Kidney (tissue), 13 donors: ENCODE measurements at regions not wholly inside any gene's neighbourhood (a gene's known extent, or its start where the extent isn't known, plus 50 kb on each side); places are given as distances from the start of the nearest gene placed in this dataset.

ENCODE experiments used
- DNase-seq, 5 donors: peaks; one replicate each; pipeline ENCODE4 v3.0.0-alpha.2; 2013 to 2020
- FAIRE-seq: peaks from 2 replicates; lab custom pipeline; 2012; peaks lifted over from hg19 to GRCh38; lab: Jason Lieb, UNC
- H3K27ac ChIP-seq, 2 donors: one replicate each; pipeline ENCODE4 v1.7.0; 2013; ENCODE audit warnings: low read depth in 2 of 2, low read length in 2 of 2, inconsistent platforms in 1 of 2
- H3K27me3 ChIP-seq: one replicate; pipeline ENCODE4 v1.7.1; 2013; ENCODE audit warnings: low read length, inconsistent platforms; ENCODE audit not compliant: control insufficient read depth, insufficient read depth
- H3K36me3 ChIP-seq, 3 donors: one replicate each; pipeline versions ENCODE4 v1.7.0 to v1.7.1; 2013; ENCODE audit warnings: low read length in 3 of 3, control low read depth in 1 of 3, inconsistent platforms in 1 of 3; ENCODE audit not compliant: insufficient read depth in 3 of 3, control insufficient read depth in 2 of 3
- H3K4me1 ChIP-seq, 3 donors: one replicate each; pipeline versions ENCODE4 v1.7.0 to v1.7.1; 2013; ENCODE audit warnings: low read length in 3 of 3, inconsistent platforms in 1 of 3, low read depth in 1 of 3; ENCODE audit not compliant: control insufficient read depth in 2 of 3, insufficient read depth in 2 of 3
- H3K4me3 ChIP-seq, 3 donors: one replicate each; pipeline versions ENCODE4 v1.7.0 to v1.8.1; 2013; ENCODE audit warnings: low read length in 3 of 3, control low read depth in 1 of 3, inconsistent platforms in 1 of 3
- H3K9ac ChIP-seq, 3 donors: one replicate each; pipeline versions ENCODE4 v1.7.0 to v1.7.1; 2013; ENCODE audit warnings: low read length in 3 of 3, control low read depth in 1 of 3, inconsistent platforms in 1 of 3
- H3K9me3 ChIP-seq, 3 donors: one replicate each; pipeline versions ENCODE4 v1.7.0 to v1.7.1; 2013; ENCODE audit warnings: low read length in 3 of 3, control low read depth in 1 of 3, inconsistent platforms in 1 of 3; ENCODE audit not compliant: control insufficient read depth in 2 of 3, insufficient read depth in 1 of 3
- CTCF ChIP-seq: IDR thresholded peaks from 3 replicates; pipeline ENCODE4 v1.5.1; 2012; ENCODE audit warnings: mild to moderate bottlenecking, moderate library complexity, borderline replicate concordance; ENCODE audit not compliant: insufficient read depth; ENCODE audit errors: extremely low read depth
- intact Hi-C: fragments of 100-400 bp; cut with DNase I; formaldehyde crosslinking; loops from one replicate; pipeline ENCODE4 v1.11.1; 2022
- donor health status: control.
- donor health status: control.
- donor health status: control.
- donor health status: control.
- donor health status: control.
- donor health status: DM: yes; HTN: yes; CAD: no.
- donor health status: Normal renal cell carcinoma (clear cell type).

- TF ChIP-seq CTCF, result no peak
- Histone ChIP-seq H3K4me1 (no peaks in the 10 kb centered on the region), H3K36me3 (no peaks in the 10 kb centered on the region), H3K9ac (no peak overlapping the region), H3K9me3 (no peaks in the 10 kb centered on the region), H3K4me3 (no peak overlapping the region), H3K27ac (no peak overlapping the region), H3K27me3 (no peaks in the 10 kb centered on the region)
- FAIRE-seq (no peak), DNase-seq (no peak)
- intact Hi-C loops, result no loop called here
Observed at GRCh38 chr12:58774731-58775130, 145.6 kb downstream of the LRIG3 start.

- no peak for TF ChIP-seq CTCF
- H3K9ac ChIP-seq, result no peak overlapping the region
- H3K4me3 ChIP-seq, result no peak overlapping the region
- no peaks in the 10 kb centered on the region for H3K36me3 ChIP-seq
- FAIRE-seq (no peak), DNase-seq (no peak)
- H3K27ac ChIP-seq, result no peak overlapping the region
- no peaks in the 10 kb centered on the region for H3K4me1 ChIP-seq
- H3K27me3 ChIP-seq, result no peaks in the 10 kb centered on the region
- no peaks in the 10 kb centered on the region for H3K9me3 ChIP-seq
- intact Hi-C loops, result no loop called here
Observed at GRCh38 chr12:58775396-58775795, 144.9 kb downstream of the LRIG3 start.

GRCh38 chr12:58776144-58776543 lies 144.2 kb downstream of the LRIG3 start:
- no peak for TF ChIP-seq CTCF
- Histone ChIP-seq H3K9ac (no peak overlapping the region), H3K27ac (no peak overlapping the region), H3K27me3 (no peaks in the 10 kb centered on the region), H3K4me1 (no peaks in the 10 kb centered on the region), H3K36me3 (no peaks in the 10 kb centered on the region), H3K4me3 (no peak overlapping the region), H3K9me3 (no peaks in the 10 kb centered on the region)
- intact Hi-C loops, result no loop called here
- peak in 1 of 5 donors; percentile 11 for DNase-seq
- FAIRE-seq, result no peak

GRCh38 chr12:58777815-58778214 lies 142.5 kb downstream of the LRIG3 start:
- no peak for FAIRE-seq
- intact Hi-C loops, result no loop called here

More at GRCh38 chr12:58777815-58778214, 142.5 kb downstream of the LRIG3 start:
- H3K4me3 ChIP-seq, result no peak overlapping the region
- no peak for DNase-seq
- no peak overlapping the region for H3K9ac ChIP-seq
- TF ChIP-seq CTCF, result no peak
- H3K9me3 ChIP-seq, result no peaks in the 10 kb centered on the region
- H3K27ac ChIP-seq, result no peak overlapping the region
- H3K27me3 ChIP-seq, result no peaks in the 10 kb centered on the region
- H3K4me1 ChIP-seq, result no peaks in the 10 kb centered on the region
- H3K36me3 ChIP-seq, result no peaks in the 10 kb centered on the region
